GM19397 (cell line): ENCODE measurements at regions not wholly inside any gene's neighbourhood (a gene's known extent, or its start where the extent isn't known, plus 50 kb on each side); places are given as distances from the start of the nearest gene placed in this dataset.

Source experiments
- ATAC-seq: cut with Tn5 transposase; IDR thresholded peaks from one replicate; pipeline ENCODE4 v1.9.1; 2021; ENCODE audit warnings: mild to moderate bottlenecking, moderate library complexity; ENCODE audit not compliant: unreplicated experiment

DNA sequence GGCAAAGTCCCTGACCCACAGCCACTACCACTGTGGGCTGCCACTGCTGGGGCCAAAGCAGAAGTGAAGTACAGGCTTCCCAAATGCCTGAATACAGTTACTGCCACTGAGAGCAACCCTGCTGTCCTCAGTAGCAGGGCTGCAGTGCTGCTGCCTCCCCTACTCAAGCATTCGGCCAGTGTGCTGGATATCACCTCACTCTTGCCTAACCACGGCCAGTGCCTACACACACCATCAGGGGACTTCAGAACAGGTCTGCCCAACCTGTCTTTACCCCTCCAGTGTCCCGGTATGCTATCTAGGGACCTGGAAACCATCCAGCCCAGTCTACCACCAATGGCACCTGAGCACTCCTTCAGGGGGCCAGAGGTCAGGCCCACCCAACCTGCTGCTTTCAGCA is 261.5 kb upstream of the COL8A1 start:
- ATAC-seq: no peak

DNA sequence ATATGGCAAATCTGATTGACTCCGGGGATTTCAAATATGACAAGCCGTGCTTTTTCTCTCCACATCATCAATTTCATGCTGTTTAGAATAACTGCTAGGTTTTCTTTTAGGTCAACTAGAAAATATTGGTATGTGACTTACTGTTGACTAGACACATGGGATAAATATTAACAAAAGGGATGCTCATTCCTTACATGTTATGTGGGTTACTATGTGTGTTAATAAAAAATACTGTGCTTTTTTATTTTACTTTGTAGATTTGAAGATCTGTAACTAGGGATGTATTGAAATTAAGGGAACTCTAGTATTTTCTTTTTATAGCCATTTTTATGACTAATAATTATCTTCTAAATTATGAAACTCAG is 264.6 kb upstream of the COL8A1 start:
- ATAC-seq: no peak

DNA sequence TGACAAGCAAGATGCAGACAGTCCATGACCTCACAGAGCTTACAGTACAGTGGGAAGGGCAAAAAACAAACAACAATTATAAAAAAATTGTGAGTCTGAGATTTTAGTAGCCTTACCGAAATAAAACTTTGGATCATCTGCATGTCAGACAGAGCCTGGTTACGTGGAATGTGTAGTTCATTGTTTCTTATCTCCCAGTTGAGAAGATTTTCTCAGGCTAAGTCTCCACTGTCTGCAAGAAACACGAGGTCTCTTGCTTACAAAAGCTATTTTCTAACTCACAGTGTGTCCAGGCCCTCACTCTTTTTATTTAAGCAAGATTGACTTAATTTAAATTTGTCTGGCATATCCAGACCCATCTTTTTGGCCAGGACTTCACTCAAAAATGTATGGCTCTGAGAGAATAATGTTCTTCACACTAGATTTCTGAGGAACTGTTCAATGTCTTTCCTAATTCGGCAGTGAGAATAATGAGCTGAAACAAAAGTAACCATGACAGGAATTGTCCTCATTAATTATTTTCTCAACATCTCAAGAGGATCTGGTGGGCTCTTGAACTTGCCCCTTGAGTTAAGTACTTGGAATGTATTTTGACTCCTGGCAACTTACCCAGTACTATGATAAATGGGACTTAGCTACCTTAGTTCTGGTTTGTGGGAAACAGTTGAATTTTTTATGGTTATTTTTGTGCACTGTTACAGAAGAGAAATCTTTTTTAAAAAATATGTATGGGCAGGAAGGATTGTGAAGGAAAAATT is 265.1 kb upstream of the COL8A1 start:
- ATAC-seq: no peak

DNA sequence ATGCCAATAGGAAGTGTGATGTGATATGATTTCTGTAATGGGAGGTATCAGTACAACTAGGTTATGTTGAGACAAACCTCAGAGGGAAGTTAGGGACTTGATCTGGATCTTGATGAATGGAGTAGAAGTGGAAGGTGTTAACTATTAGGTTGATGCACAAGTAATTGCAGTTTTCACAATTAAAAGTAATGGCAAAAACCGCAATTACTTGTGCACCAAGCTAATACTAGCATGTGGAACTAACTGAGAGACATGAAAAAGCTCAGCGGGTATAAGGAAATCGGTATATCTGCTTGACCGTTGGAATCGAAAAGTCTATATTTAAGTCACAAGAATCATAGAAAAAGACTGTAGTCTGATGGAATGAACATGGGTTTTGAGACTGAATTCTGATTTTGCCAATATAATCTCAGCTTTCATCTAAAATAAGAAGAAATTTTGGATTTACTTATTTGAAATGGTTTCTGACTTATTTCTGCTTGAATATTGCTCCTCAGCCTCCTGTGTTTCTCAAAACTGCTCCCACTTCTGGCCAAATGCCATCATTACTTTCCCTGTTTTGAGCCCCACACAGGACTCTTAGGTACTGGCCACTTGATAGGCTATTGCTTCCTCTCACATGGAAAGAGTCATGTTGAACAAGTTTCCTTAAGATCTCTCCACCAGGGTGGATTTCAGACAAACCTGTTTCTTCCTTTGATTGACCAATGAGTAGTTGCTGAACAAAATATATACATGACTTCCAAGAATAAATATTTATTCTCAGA is 271.5 kb upstream of the COL8A1 start:
- ATAC-seq: no peak

DNA sequence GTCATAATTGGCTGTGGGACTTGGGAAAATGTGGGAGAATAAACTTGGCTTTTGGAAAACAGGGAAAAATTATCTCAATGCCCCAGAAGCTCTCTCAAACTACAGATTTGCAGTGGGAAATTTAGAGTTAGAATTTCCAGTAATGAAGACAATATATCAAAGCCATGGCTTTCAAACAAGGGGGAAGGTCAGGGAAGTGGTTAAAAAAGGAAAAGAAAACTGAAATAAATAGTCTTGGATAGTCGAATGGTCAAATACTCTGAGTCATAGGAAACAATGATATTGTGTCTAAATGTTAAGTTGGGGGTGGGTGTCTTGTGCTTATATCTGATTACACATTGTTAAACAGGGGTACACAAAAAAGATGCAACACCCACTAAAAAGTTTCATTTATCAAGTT is 272.4 kb upstream of the COL8A1 start:
- no peak for ATAC-seq

DNA sequence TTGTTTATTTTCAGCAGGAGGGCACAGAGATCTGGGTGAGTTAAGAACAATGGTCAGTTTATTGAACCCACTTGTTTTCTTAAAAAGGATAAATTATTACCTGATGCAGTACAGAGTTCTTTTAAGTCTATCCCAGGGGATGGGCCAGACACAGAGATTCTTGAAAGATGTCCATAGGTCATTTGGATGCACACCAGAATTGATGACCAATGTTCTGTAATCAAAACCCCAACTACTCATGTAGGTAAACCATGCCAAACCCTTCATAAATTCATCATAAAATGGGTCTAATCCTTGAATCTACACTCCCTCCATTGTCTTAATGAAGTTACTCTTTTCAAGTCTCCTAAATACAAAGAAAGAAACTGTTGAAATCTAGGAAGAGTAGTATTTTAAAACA is 273.0 kb upstream of the COL8A1 start:
- no peak for ATAC-seq

DNA sequence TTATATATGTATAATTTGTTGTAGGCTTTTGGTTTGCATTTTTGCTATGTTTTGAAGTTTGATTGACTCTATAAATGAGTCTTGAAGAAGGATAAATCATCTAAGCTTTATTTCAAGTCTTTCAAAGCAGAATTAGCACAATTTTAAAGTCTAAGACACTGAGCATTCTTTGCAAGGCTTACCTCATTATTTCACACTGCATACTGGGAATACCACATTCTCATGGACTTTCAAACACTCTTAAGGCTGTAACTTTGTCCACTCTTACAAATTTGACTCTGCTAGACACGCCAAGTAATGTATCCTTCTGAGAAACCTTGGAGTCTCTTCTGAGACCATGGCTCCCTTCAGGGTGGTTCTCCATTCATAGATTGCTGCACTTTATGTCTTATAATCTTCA is 281.3 kb upstream of the COL8A1 start:
- ATAC-seq: no peak

DNA sequence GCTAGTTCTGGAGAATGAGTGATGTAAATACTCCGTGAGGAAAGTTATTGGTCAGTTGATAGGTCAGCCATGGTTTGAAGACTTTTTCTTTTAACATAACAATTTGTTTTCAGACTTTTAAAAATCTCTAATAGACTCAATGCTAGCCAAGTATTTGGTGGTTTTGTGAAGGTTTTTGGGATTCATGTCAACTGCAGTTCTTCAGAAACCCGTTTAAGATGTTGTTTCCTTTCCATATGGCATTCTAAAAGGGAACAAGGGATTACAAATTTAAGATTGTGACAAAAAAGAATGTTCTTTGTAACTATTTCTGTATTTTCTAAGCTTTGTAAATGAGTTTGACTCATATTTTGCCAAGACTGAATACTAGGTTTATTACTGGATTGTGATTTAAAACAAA is 281.7 kb upstream of the COL8A1 start:
- no peak for ATAC-seq

DNA sequence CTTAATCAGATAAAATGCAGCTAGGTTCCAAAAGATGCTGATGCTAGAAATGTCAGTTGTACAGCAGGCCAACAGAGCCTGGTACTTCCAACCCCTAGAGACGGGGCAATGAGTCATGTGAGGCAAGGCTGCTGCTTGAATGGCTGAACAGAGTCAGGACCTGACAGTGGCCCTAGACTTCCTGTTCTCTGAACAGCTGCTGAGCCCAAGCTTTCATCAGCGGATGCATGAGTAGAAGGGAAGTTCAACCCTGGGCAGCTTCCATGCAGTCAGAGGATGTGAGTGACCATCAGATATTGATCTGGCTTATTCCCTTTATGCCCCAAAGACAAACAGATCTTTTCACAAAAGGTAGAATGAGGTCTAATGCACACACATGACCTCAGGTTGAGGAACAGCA is 282.9 kb upstream of the COL8A1 start:
- ATAC-seq: no peak

DNA sequence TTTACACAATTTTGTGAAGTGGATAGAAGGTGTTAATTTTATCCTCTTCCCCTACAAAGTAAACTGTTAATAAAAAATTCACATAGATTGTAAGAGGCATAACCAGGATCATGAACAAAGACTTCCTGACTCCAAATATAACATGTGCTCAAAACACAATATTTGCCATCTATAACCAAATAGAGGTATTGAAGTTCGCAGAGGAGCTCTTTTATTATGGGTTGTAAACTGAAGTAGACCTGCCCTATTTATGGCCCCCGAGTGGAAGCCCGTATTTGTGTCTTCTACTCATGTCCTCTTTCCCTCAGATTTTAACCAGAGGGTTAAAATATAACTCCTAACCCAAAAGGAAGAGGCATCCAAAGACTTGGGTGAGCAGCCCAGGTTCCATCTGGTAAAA is 285.6 kb upstream of the COL8A1 start:
- ATAC-seq: no peak

DNA sequence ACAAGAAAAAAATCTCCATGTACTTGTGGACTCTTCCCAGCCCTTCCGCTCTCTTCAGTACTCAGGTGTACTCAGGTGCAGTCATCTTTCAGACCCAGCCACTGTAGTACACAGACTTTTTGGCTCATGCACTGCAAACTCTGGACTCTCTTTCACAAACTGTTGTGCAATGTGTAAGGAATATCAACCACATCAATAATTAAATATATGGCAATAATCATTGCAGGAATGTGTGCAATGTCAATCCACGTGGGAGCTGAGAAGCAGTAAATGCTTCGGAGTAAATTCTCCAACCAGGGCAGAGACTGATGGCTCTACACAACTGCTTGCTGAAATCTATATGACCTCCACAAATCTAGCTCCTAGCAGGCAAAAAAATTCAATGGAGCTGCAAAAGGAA is 287.3 kb upstream of the COL8A1 start:
- no peak for ATAC-seq

DNA sequence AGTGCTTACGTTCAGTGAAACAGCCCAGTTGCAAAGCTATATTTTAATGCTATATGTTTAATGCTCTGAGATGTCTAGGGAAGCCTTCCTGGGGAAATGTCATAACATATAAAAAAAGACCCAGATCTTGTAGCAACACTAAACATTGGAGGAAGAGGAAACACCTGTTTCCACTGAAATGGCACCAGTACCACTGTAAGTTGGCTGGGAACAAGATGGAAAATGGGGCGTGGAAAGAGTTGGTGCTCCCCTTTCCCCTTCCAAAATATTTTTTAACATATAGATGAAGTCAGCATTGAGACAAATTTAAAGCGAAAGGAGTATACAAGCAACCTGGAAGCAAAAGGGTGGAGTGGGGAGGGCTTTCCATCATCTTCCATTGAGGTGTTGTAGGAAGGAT is 289.9 kb upstream of the COL8A1 start:
- no peak for ATAC-seq

DNA sequence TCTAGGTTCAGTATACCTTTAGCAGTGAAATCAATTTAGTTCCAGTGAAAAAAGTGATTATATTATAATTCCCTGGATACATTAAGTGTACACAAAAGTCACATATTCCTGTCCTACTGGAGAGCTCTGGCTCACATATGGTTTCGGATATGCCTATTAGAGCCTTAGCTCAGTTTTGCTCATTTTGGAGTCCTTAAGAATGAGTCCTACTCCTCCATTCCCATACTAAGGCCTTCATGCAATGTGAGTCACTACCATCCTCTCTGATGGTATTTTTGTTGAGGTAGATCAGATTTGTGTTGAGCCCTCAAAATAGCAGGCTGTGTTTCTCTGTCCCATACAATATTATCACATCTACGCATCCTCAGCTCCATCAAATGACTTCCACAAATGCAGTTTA is 294.2 kb upstream of the COL8A1 start:
- no peak for ATAC-seq

DNA sequence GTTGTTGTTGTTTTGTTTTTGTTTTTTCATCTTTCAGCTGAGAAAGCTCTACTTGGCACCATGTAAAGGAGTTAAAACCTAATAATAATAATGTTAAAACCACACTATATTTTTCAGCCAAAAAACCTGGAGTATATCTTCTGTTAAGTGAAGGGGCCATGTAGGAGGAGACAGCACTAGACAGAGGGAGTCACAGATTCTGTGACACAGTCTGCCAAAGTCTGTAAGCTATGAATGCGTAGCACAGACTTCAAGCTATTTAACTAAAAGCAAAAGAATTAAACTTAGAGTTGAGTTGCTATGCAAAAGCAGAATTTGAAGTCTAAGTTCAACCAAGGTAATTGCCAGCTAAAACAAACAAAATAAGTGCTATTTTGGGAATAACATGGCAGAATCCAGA is 296.0 kb upstream of the COL8A1 start:
- no peak for ATAC-seq

DNA sequence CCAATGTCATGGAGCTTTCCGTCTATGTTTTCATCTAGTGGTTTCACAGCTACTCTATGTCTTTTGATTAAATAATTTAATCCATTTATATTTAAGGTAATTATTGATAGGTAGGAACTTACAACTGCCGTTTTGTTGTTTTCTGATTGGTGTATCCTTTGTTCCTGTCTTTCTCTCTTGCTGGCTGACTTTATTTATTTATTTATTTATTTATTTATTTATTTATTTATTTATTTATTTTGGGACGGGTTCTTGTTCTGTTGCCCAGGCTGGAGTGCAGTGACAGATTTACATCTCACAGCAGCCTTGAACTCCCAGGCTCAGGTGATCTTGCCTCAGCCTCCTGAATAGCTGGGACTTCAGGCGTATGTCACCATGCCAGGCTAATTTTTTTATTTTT is 299.2 kb upstream of the COL8A1 start:
- no peak for ATAC-seq

DNA sequence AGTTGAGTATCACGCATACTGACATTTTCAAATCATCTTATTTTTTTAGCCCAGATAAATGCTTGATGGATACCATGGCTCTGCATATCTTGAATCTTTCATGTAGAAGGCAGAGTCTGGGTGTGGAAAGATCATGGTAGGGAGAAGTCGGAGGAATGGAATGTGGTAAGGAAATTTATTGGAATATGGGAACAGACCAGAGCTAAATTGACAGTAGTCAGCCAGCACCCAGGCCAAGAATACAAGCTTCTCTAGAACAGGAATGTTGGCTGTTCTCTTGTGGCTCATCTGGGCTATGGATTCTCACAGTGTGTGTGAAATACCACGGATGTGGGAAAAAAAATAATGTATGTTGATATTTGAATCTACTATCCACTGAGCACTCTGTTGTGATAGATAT is 305.7 kb upstream of the COL8A1 start:
- ATAC-seq: no peak

DNA sequence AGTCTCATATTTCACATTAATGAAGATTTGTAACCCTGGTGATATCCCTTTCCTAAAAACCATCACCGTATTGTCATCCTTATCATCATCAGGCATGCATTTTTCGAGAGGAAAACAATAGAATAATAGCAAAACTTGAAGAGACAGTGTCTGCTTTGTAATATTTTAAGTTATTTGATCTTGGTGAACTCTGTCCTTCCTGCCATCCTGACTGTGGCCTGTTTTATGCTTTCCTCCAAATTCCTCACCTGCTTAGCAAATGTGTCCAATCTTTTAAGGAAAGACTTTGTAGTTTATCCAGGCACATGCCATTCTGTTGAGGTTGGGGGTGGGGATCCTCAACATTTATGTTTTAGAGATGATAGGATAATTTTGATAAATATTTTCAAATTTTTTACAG is 306.1 kb upstream of the COL8A1 start:
- no peak for ATAC-seq

DNA sequence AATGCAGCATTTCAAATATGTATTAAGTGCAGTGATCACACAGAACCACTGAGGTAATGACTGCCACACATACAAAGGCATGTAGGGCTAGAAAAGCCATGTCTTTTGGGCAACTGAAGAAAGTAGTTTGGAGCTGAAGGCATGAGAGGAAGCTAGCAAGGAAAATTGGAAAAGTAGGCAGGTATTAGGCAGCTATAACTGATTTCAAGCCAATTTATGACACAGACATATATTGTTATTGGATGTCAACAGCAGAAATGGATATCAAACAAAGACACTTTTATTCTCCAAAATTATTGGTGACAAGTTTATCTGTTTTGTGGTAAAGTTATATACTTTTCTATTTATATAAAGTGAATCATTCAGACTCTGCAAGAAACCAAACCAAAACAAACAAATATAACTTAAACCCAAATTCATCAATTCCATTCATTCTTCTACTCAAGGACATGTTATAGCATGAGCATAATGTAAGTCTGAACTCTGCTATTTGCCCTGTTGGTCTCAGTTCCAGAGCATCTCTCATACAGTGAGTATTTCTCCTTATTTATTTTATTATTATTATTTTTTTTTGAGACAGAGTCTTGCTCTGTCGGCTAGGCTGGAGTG is 307.4 kb upstream of the COL8A1 start:
- ATAC-seq: no peak

DNA sequence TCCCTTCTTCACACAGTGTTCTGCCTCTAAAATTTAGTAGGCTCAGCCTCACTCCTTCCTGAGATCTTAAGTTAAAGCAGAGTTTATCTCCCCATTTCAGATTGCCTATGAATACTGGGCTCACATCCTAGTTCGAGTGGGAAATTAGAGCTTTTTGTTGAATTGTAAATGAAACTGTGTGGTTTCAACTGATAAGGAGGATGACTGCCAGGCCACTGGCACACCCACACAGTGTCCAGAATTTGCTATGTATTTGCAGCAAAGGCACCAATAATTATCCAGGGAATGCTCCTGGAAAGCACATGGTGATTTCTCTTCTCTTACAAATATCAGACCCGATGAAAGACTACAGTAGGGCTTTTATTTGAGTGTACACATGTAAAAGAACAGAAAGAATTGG is 308.1 kb upstream of the COL8A1 start:
- no peak for ATAC-seq

DNA sequence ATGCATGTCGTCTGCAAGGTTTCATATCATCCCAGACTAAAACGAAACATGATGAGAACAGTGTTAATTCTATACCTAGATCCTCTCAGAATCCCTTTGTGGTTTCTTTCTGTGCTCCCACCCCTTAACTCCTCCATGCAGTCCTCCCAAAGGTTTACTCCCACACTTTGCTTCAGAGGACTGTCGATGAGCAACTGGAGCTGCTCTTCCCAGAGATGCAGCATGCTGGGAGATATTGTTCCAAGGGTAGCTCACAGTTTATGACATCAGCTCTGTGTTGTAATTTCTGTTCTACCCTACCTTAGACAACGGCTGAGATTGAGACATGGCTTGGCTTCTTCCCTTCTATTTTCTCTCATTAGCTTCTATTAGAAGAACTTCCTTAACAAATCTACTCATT is 313.0 kb upstream of the COL8A1 start:
- ATAC-seq: no peak

DNA sequence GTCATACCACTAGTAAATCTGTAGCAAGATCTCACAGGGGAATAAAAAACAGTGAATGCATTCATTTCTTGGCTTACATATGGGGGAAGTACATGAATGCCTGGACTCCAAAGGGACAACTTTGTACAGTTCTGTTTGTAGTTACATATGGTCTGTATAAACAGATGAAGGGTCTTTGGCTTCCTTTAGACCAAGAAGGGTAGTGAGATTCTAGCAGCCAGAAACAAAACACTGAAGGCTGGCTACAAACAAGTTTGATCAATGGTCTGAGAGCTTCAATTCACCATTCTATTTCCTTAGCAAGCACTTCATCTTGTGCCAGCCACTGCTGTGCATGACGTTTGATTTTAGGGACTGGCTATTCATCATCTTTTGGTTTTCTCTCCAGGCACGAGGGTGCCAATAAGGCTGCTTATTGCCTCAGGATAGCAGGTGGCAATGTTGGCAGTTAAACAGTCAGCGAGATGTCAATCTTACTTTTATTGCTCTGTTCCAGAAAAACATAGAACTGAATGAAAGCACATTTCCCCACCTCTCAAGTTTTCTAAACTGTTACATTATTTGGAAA is 313.7 kb upstream of the COL8A1 start:
- ATAC-seq: no peak

DNA sequence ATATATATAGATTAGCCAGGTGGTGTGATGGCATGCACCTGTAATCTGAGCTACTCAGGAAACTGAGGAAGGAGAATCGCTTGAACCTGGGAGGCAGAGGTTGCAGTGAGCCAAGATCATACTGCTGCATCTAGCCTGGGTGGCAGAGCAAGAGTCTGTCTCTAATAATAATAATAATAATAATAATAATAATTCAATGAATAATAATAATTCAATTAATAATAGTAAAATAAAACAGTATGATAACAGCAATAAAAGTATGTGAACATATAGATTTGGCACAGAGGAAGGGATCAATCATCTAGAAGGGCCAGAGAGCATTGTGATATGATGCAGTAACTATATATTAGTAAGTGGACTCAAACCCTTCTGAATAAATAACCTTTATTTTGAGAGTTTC is 314.5 kb upstream of the COL8A1 start:
- no peak for ATAC-seq
